ENCODE measurements at regions not wholly inside any gene's neighbourhood (a gene's known extent, or its start where the extent isn't known, plus 50 kb on each side); places are given as distances from the start of the nearest gene placed in this dataset.

GRCh38 chr5:116632890-116633289 is 58.3 kb upstream of the SEMA6A start:
- Histone ChIP-seq H3K9me3 (no peaks in the 10 kb centered on the region), H3K36me3 (no peaks in the 10 kb centered on the region), H3K27ac (no peak overlapping the region), H3K4me1 (no peaks in the 10 kb centered on the region), H3K27me3 (no peaks in the 10 kb centered on the region), H3K4me3 (no peak overlapping the region)
- intact Hi-C loops (cut with DNase I; ENCODE audit: low total_unique reads) = no loop called here
- no peak for TF ChIP-seq POLR2A (IDR thresholded peaks at IDR 0.05)
- DNase-seq = no peak
- 74 to 90% (median 81%) methylated on average over 4 of the region's 4 CpGs for WGBS, 5 donors

- 76 to 100% (median 95%) methylated on average over 1 of the region's 1 CpG for WGBS, 5 donors
- no peaks in the 10 kb centered on the region for H3K9me3 ChIP-seq
- no peak overlapping the region for H3K4me3 ChIP-seq
- intact Hi-C loops (cut with DNase I; ENCODE audit: low total_unique reads) = no loop called here
- H3K36me3 ChIP-seq = no peaks in the 10 kb centered on the region
- TF ChIP-seq POLR2AphosphoS5 (IDR thresholded peaks at IDR 0.05) = no peak
- no peak for TF ChIP-seq EP300 (IDR thresholded peaks at IDR 0.05)
- no peak for TF ChIP-seq CTCF (IDR thresholded peaks at IDR 0.05)
- TF ChIP-seq POLR2A (IDR thresholded peaks at IDR 0.05) = no peak
- H3K27me3 ChIP-seq = no peaks in the 10 kb centered on the region
- H3K27ac ChIP-seq = no peak overlapping the region
- peaks cover 0 to 10% (median 0%) of the 10 kb centered on the region in 4 donors for H3K4me1 ChIP-seq
- DNase-seq = no peak
These were observed 56.5 kb upstream of the SEMA6A start for GRCh38 chr5:116631147-116631546.

GRCh38 chr5:116629168-116629567 is 54.5 kb upstream of the SEMA6A start:
- Histone ChIP-seq H3K27me3 (no peaks in the 10 kb centered on the region), H3K4me3 (no peak overlapping the region), H3K4me1 (peaks cover 0 to 14% (median 0%) of the 10 kb centered on the region in 4 donors), H3K36me3 (no peaks in the 10 kb centered on the region), H3K27ac (no peak overlapping the region), H3K9me3 (no peaks in the 10 kb centered on the region)
- WGBS, 5 donors = 87 to 95% (median 93%) methylated on average over 2 of the region's 2 CpGs
- TF ChIP-seq POLR2AphosphoS5 (IDR thresholded peaks at IDR 0.05) = no peak
- no peak for TF ChIP-seq POLR2A (IDR thresholded peaks at IDR 0.05)
- no peak for TF ChIP-seq EP300 (IDR thresholded peaks at IDR 0.05)
- no peak for TF ChIP-seq CTCF (IDR thresholded peaks at IDR 0.05)
- intact Hi-C loops (cut with DNase I; ENCODE audit: low total_unique reads) = no loop called here
- DNase-seq = no peak

GRCh38 chr5:116626945-116627679 is 52.5 kb upstream of the SEMA6A start:
- H3K4me1 ChIP-seq = peaks cover 0 to 14% (median 0%) of the 10 kb centered on the region in 4 donors
- peak overlapping the region in 4 of 5 donors; percentile 8 to 73 (median 38) for H3K27ac ChIP-seq
- TF ChIP-seq CTCF (IDR thresholded peaks at IDR 0.05) (no peak), EP300 (IDR thresholded peaks at IDR 0.05) (no peak), POLR2AphosphoS5 (IDR thresholded peaks at IDR 0.05) (no peak), POLR2A (IDR thresholded peaks at IDR 0.05) (no peak)
- WGBS, 5 donors = 88 to 92% (median 90%) methylated on average over 3 of the region's 3 CpGs
- intact Hi-C loops (cut with DNase I; ENCODE audit: low total_unique reads) = no loop called here
- no peaks in the 10 kb centered on the region for H3K9me3 ChIP-seq
- no peaks in the 10 kb centered on the region for H3K36me3 ChIP-seq
- no peaks in the 10 kb centered on the region for H3K27me3 ChIP-seq
- no peak for DNase-seq
- no peak overlapping the region for H3K4me3 ChIP-seq

- Histone ChIP-seq H3K4me3 (peak overlapping the region in 1 of 4 donors; percentile 17), H3K4me1 (peaks cover 0 to 14% (median 0%) of the 10 kb centered on the region in 4 donors), H3K36me3 (no peaks in the 10 kb centered on the region), H3K9me3 (no peaks in the 10 kb centered on the region), H3K27ac (peak overlapping the region in 4 of 5 donors; percentile 8 to 73 (median 38)), H3K27me3 (no peaks in the 10 kb centered on the region)
- intact Hi-C loops (cut with DNase I; ENCODE audit: low total_unique reads) = no loop called here
- peak; percentile 5 to 34 (median 32) for TF ChIP-seq POLR2AphosphoS5 (IDR thresholded peaks at IDR 0.05)
- TF ChIP-seq EP300 (IDR thresholded peaks at IDR 0.05) = no peak
- peak; percentile 63 to 93 for DNase-seq
- WGBS, 5 donors = 15 to 43% (median 21%) methylated on average over 13 of the region's 13 CpGs
These were observed 51.7 kb upstream of the SEMA6A start for GRCh38 chr5:116626272-116626723.

Small RNA genes lying in the stretch of these regions (small RNA-seq; reads per million reads assigned to genes)
- gene AC093534.1 (0 reads per million in 4 donors), gene RNU7-34P (0 reads per million in 4 donors)
